ENCODE measurements at regions not wholly inside any gene's neighbourhood (a gene's known extent, or its start where the extent isn't known, plus 50 kb on each side); places are given as distances from the start of the nearest gene placed in this dataset.
"Not testable (repeated sequence)": the region's sequence is repeated elsewhere in the genome, so short reads cannot be mapped to it uniquely, and the experiment has no call there.

DNA sequence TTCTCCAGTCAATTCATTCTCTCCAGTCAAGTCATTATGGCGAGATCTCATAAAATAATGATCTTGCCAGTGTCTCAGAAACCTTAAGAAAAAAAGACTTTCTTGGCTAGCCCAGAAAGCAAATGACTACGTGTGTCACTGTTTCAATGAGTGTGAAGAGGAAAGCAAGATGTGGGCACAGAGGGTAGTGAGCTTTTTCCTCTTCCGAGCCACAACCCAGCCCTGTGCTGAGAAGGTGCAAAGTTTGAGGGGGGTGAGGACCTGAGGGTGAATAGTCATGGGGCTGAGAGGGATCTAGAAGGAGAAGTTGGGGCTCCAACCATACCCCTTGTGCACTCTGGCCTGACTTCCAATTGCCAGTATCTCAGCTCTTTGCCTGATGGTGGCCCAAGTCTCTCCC, 85.6 kb upstream of the EGFL6 start:
- DNase-seq, result no peak
- TF ChIP-seq POLR2A (IDR thresholded peaks at IDR 0.05), result no peak
- TF ChIP-seq POLR2AphosphoS5 (IDR thresholded peaks at IDR 0.05), result no peak
- TF ChIP-seq CTCF (IDR thresholded peaks at IDR 0.05), result no peak
- TF ChIP-seq EP300 (IDR thresholded peaks at IDR 0.05), result no peak
- Histone ChIP-seq H3K36me3 (no peaks in the 10 kb centered on the region), H3K27ac (no peak overlapping the region), H3K4me3 (no peak overlapping the region), H3K9me3 (no peaks in the 10 kb centered on the region), H3K27me3 (no peaks in the 10 kb centered on the region), H3K4me1 (peaks cover 4 to 23% (median 15%) of the 10 kb centered on the region in 4 donors)
- intact Hi-C loops (cut with DNase I; ENCODE audit: low total_unique reads), result loop anchor here (5.0 kb wide), 1 partner anchor 526 kb away; no protein-coding TSS in a partner anchor
- WGBS, 5 donors, result 75 to 94% (median 87%) methylated on average over 3 of the region's 3 CpGs

GRCh38 chrX:13482746-13483541, 86.5 kb upstream of the EGFL6 start:
- no peaks in the 10 kb centered on the region for H3K36me3 ChIP-seq
- no peak overlapping the region for H3K27ac ChIP-seq
- DNase-seq, result no peak
- no peak for TF ChIP-seq POLR2A (IDR thresholded peaks at IDR 0.05)
- 75 to 84% (median 78%) methylated on average over 9 of the region's 9 CpGs for WGBS, 5 donors
- intact Hi-C loops (cut with DNase I; ENCODE audit: low total_unique reads), result loop anchor here (5.0 kb wide), 1 partner anchor 526 kb away; no protein-coding TSS in a partner anchor
- H3K27me3 ChIP-seq, result no peaks in the 10 kb centered on the region
- no peak overlapping the region for H3K4me3 ChIP-seq
- H3K9me3 ChIP-seq, result no peaks in the 10 kb centered on the region
- H3K4me1 ChIP-seq, result peaks cover 4 to 20% (median 14%) of the 10 kb centered on the region in 4 donors

DNA sequence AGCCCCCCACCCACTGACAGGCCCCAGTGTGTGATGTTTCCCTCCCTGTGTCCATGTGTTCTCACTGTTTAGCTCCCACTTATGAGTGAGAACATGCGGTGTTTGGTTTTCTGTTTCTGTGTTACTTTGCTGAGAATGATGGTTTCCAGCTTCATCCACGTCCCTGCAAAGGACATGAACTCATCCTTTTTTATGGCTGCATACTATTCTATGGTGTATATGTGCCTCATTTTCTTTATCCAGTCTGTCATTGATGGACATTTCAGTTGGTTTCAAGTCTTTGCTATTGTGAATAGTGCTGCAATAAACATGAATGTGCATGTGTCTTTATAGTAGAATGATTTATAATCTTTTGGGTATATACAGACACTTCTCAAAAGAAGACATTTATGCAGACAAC, 88.6 kb upstream of the EGFL6 start:
- H3K4me1 ChIP-seq, H3K36me3 ChIP-seq, DNase-seq, H3K27me3 ChIP-seq, H3K4me3 ChIP-seq, H3K9me3 ChIP-seq, H3K27ac ChIP-seq: not testable (repeated sequence)
- 76 to 100% (median 88%) methylated on average over 2 of the region's 2 CpGs for WGBS, 5 donors
- intact Hi-C loops (cut with DNase I; ENCODE audit: low total_unique reads), result loop anchor here (5.0 kb wide), 1 partner anchor 523 kb away; no protein-coding TSS in a partner anchor

- Histone ChIP-seq H3K27ac (no peak overlapping the region), H3K4me1 (no peaks in the 10 kb centered on the region), H3K4me3 (no peak overlapping the region), H3K36me3 (no peaks in the 10 kb centered on the region), H3K27me3 (no peaks in the 10 kb centered on the region), H3K9me3 (no peaks in the 10 kb centered on the region)
- TF ChIP-seq POLR2A (IDR thresholded peaks at IDR 0.05), result no peak
- no peak for DNase-seq
- WGBS, 5 donors, result 40 to 72% (median 55%) methylated on average over 2 of the region's 2 CpGs
- intact Hi-C loops (cut with DNase I; ENCODE audit: low total_unique reads), result no loop called here
Observed at GRCh38 chrX:13479452-13479813, 90.0 kb upstream of the EGFL6 start.

DNA sequence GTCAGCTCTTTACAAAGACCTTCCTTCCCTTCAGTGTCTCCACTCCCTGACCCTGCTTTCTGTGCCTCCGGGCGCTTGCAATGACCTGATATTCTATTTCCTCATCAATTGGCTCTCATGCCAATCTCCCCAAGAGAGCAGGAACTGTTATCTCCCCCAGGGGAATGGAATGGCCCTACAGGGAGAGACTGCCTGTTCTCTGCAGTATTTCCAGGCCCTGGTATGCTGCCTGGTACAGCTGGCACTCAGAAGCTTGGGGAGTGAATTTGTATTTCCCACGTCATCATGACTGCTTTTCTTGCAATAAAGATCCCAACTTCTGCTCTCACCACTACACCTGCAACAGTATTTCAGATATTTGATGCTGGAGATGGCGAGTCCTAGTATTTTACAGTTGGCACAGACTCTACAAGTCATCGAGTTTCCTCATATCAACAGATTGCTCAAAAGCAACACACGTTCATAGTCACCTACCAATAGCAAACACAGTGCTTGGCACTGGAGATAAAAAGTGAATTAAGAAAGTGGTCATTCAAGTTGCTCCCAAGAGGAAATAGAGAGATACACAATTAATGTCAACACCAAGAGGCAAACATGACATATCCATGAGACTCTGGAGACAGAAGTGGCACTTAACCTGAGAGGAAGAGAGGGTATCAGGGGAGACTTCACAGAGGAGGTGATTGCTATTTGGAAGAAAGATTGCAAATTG, 90.5 kb upstream of the EGFL6 start:
- H3K27me3 ChIP-seq, result no peaks in the 10 kb centered on the region
- no peaks in the 10 kb centered on the region for H3K36me3 ChIP-seq
- no peaks in the 10 kb centered on the region for H3K9me3 ChIP-seq
- WGBS, 5 donors, result 31 to 72% (median 39%) methylated on average over 5 to 6 of the region's 6 CpGs
- H3K4me3 ChIP-seq, result no peak overlapping the region
- intact Hi-C loops (cut with DNase I; ENCODE audit: low total_unique reads), result no loop called here
- H3K27ac ChIP-seq, result no peak overlapping the region
- no peak for TF ChIP-seq EP300 (IDR thresholded peaks at IDR 0.05)
- TF ChIP-seq POLR2A (IDR thresholded peaks at IDR 0.05), result no peak
- no peak for TF ChIP-seq POLR2AphosphoS5 (IDR thresholded peaks at IDR 0.05)
- no peak for TF ChIP-seq CTCF (IDR thresholded peaks at IDR 0.05)
- DNase-seq, result no peak
- H3K4me1 ChIP-seq, result peaks cover 0 to 1% (median under 1%) of the 10 kb centered on the region in 4 donors

- Histone ChIP-seq H3K9me3 (no peaks in the 10 kb centered on the region), H3K4me1 (peaks cover 0 to 13% (median 6%) of the 10 kb centered on the region in 4 donors), H3K27ac (no peak overlapping the region), H3K27me3 (no peaks in the 10 kb centered on the region), H3K4me3 (no peak overlapping the region), H3K36me3 (no peaks in the 10 kb centered on the region)
- DNase-seq, result no peak
- TF ChIP-seq POLR2A (IDR thresholded peaks at IDR 0.05), result no peak
- no peak for TF ChIP-seq POLR2AphosphoS5 (IDR thresholded peaks at IDR 0.05)
- no peak for TF ChIP-seq EP300 (IDR thresholded peaks at IDR 0.05)
- TF ChIP-seq CTCF (IDR thresholded peaks at IDR 0.05), result no peak
- WGBS, 5 donors, result 81 to 100% (median 86%) methylated on average over 1 to 4 of the region's 4 CpGs
- intact Hi-C loops (cut with DNase I; ENCODE audit: low total_unique reads), result no loop called here
Observed at GRCh38 chrX:13476384-13476783, 93.0 kb upstream of the EGFL6 start.

All from stomach (tissue), 8 donors.